Loucy (cell line): ENCODE measurements at regions not wholly inside any gene's neighbourhood (a gene's known extent, or its start where the extent isn't known, plus 50 kb on each side); places are given as distances from the start of the nearest gene placed in this dataset.

Experiments used
- H2AFZ ChIP-seq: fragments of 200-600 bp; sonication (generic); 2 replicates; pipeline ENCODE4 v1.6.0; 2016; ENCODE audit warnings: antibody characterized with exemption, mild to moderate bottlenecking, low read length, moderate library complexity
- H3F3A ChIP-seq: fragments of 200-600 bp; 2 replicates; pipeline ENCODE4 v1.6.0; 2016; ENCODE audit warnings: antibody characterized with exemption, low read depth, mild to moderate bottlenecking
- H3K27me3 ChIP-seq: fragments of 200-600 bp; sonication (generic); 2 replicates; pipeline ENCODE4 v1.6.1; 2014; ENCODE audit warnings: low read length, mild to moderate bottlenecking; ENCODE audit not compliant: insufficient read depth, poor library complexity, severe bottlenecking
- H3K36me3 ChIP-seq: fragments of 200-600 bp; sonication (generic); 2 replicates; pipeline ENCODE4 v1.6.1; 2016; ENCODE audit warnings: low read length; ENCODE audit not compliant: insufficient read depth
- H3K4me1 ChIP-seq: fragments of 200-600 bp; sonication (generic); 2 replicates; pipeline ENCODE4 v1.5.1; 2014; ENCODE audit warnings: low read length, mild to moderate bottlenecking; ENCODE audit not compliant: insufficient read depth, poor library complexity, severe bottlenecking
- H3K4me2 ChIP-seq: fragments of 200-600 bp; sonication (generic); 2 replicates; pipeline ENCODE4 v1.6.0; 2014; ENCODE audit warnings: antibody characterized with exemption, low read length, low read depth, mild to moderate bottlenecking; ENCODE audit not compliant: poor library complexity, severe bottlenecking
- H3K4me3 ChIP-seq: fragments of 200-600 bp; sonication (generic); 2 replicates; pipeline ENCODE4 v1.5.1; 2014; ENCODE audit warnings: low read length, mild to moderate bottlenecking, mixed read lengths; ENCODE audit not compliant: poor library complexity, severe bottlenecking
- H3K79me2 ChIP-seq: fragments of 200-600 bp; sonication (generic); 2 replicates; pipeline ENCODE4 v1.6.1; 2014; ENCODE audit warnings: low read length; ENCODE audit not compliant: insufficient read depth
- H3K9ac ChIP-seq: fragments of 200-600 bp; sonication (generic); 2 replicates; pipeline ENCODE4 v1.6.0; 2014; ENCODE audit warnings: mild to moderate bottlenecking, low read depth, low read length, moderate library complexity; ENCODE audit not compliant: poor library complexity, severe bottlenecking
- H3K9me2 ChIP-seq: fragments of 200-600 bp; sonication (generic); replicated peaks from 2 replicates; pipeline ENCODE4 v1.6.1; 2016; ENCODE audit warnings: low read depth, low read length, mixed read lengths
- H3K9me3 ChIP-seq: fragments of 200-600 bp; sonication (generic); 2 replicates; pipeline ENCODE4 v1.6.1; 2014; ENCODE audit warnings: mild to moderate bottlenecking, antibody characterized with exemption, low read length, low read depth; ENCODE audit not compliant: insufficient read depth
- H4K20me1 ChIP-seq: fragments of 200-600 bp; sonication (generic); 2 replicates; pipeline ENCODE4 v1.6.0; 2014; ENCODE audit warnings: antibody characterized with exemption, low read length, mild to moderate bottlenecking; ENCODE audit not compliant: insufficient read depth, poor library complexity, severe bottlenecking
- EZH2phosphoT487 ChIP-seq: fragments of 200-600 bp; IDR thresholded peaks from 2 replicates; pipeline ENCODE4 v1.6.1; 2018; ENCODE audit warnings: antibody characterized with exemption, mild to moderate bottlenecking, moderate library complexity, borderline replicate concordance
- TF ChIP-seq, protein P1 (sequence below): fragments of 200-600 bp; sonication (generic); conservative IDR thresholded peaks from 2 replicates; pipeline ENCODE4 v1.5.1; 2014; ENCODE audit warnings: mild to moderate bottlenecking, antibody characterized with exemption, low read length

DNA sequence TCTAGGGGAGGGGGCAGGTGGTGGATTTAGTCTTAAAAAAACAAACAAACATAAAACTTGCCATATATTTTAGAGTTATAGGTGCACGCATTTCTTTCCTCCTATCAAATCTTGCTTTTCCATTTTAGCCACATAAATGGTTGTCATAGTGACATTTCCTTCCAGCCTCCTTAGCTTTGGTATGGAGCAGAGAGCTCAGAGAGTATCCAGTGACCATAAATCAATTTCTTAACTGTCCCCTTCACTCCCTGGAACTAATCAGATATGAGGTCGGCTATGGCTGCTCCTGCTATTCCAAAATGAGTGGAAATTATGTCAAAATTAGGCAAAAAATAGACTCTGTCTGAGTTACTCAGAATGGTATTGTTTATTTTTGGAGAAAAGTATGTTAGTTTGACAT lies 164.5 kb downstream of the EBLN2 start:
- TF ChIP-seq, protein P1, sequence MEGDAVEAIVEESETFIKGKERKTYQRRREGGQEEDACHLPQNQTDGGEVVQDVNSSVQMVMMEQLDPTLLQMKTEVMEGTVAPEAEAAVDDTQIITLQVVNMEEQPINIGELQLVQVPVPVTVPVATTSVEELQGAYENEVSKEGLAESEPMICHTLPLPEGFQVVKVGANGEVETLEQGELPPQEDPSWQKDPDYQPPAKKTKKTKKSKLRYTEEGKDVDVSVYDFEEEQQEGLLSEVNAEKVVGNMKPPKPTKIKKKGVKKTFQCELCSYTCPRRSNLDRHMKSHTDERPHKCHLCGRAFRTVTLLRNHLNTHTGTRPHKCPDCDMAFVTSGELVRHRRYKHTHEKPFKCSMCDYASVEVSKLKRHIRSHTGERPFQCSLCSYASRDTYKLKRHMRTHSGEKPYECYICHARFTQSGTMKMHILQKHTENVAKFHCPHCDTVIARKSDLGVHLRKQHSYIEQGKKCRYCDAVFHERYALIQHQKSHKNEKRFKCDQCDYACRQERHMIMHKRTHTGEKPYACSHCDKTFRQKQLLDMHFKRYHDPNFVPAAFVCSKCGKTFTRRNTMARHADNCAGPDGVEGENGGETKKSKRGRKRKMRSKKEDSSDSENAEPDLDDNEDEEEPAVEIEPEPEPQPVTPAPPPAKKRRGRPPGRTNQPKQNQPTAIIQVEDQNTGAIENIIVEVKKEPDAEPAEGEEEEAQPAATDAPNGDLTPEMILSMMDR, result no peak
- TF ChIP-seq EZH2phosphoT487, result no peak
- no peaks in the 10 kb centered on the region for H3K9me3 ChIP-seq
- no peak overlapping the region for H2AFZ ChIP-seq
- H3K79me2 ChIP-seq, result no peaks in the 10 kb centered on the region
- H4K20me1 ChIP-seq, result no peaks in the 10 kb centered on the region
- no peaks in the 10 kb centered on the region for H3K4me1 ChIP-seq
- no peak overlapping the region for H3K9ac ChIP-seq
- no peaks in the 10 kb centered on the region for H3K9me2 ChIP-seq
- no peaks in the 10 kb centered on the region for H3K27me3 ChIP-seq
- H3F3A ChIP-seq, result no peaks in the 10 kb centered on the region
- no peak overlapping the region for H3K4me2 ChIP-seq
- H3K36me3 ChIP-seq, result no peaks in the 10 kb centered on the region
- H3K4me3 ChIP-seq, result no peak overlapping the region

DNA sequence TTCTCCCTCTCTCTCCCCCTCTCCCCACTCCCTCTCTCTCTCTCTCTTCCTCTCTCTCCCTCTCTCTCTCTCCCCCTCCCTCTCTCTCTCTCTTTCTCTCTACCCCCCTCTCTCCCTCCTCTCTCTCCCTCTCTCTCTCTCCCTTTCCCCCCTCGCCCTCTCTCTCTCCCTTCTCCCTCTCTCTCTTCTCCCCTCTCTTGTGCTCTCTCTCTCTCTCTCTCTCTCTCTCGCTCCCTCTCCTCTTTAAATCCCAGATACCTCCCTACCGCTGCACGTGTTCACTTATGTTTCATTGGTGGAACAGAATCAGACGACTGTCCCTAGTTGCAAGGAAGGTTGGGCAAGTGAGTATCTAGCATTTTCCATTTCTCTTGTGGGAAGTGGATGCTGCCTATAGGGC lies 166.5 kb downstream of the EBLN2 start:
- Histone ChIP-seq H3K4me2 (no peak overlapping the region), H3K27me3 (no peaks in the 10 kb centered on the region), H3K9me3 (no peaks in the 10 kb centered on the region), H3K79me2 (no peaks in the 10 kb centered on the region), H3K9me2 (no peaks in the 10 kb centered on the region), H3K9ac (no peak overlapping the region), H3F3A (no peaks in the 10 kb centered on the region), H3K36me3 (no peaks in the 10 kb centered on the region), H2AFZ (no peak overlapping the region), H3K4me1 (no peaks in the 10 kb centered on the region), H4K20me1 (no peaks in the 10 kb centered on the region), H3K4me3 (no peak overlapping the region)
- TF ChIP-seq, protein P1, result no peak
- TF ChIP-seq EZH2phosphoT487, result no peak

DNA sequence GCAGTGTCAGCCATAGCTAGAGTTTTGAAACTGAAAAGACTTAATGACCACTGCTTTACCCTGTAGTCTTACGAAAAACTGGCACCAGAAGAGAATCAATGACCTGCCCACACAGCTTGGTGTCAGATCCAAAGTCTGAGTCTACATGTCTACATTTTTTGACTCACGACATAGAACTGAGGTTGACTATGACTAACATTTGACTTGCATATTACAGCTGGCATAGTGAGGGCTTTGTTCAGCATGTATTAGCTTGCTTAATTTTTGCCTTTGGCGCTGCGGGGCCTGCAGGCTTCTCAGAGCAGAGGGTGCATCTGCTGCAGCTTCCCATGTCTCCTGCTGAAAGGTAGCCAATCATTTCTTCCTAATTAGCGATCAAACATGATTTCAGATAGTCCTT lies 167.0 kb downstream of the EBLN2 start:
- H3K79me2 ChIP-seq, result no peaks in the 10 kb centered on the region
- H3K9me3 ChIP-seq, result no peaks in the 10 kb centered on the region
- H3K9ac ChIP-seq, result no peak overlapping the region
- TF ChIP-seq, protein P1, result no peak
- TF ChIP-seq EZH2phosphoT487, result no peak
- no peak overlapping the region for H2AFZ ChIP-seq
- H3F3A ChIP-seq, result no peaks in the 10 kb centered on the region
- H3K9me2 ChIP-seq, result no peaks in the 10 kb centered on the region
- H4K20me1 ChIP-seq, result no peaks in the 10 kb centered on the region
- H3K27me3 ChIP-seq, result no peaks in the 10 kb centered on the region
- H3K36me3 ChIP-seq, result no peaks in the 10 kb centered on the region
- no peak overlapping the region for H3K4me3 ChIP-seq
- no peak overlapping the region for H3K4me2 ChIP-seq
- no peaks in the 10 kb centered on the region for H3K4me1 ChIP-seq
